ENCODE measurements at regions not wholly inside any gene's neighbourhood (a gene's known extent, or its start where the extent isn't known, plus 50 kb on each side); places are given as distances from the start of the nearest gene placed in this dataset.

- no peak for DNase-seq
Observed at GRCh38 chr5:96015709-96016108, 54.1 kb upstream of the ELL2 start.

- DNase-seq = no peak
Observed at GRCh38 chr5:96014395-96014794, 52.7 kb upstream of the ELL2 start.

- DNase-seq = no peak
Observed at GRCh38 chr5:96013254-96013653, 51.6 kb upstream of the ELL2 start.

GRCh38 chr5:96012399-96012798, 50.7 kb upstream of the ELL2 start:
- no peak for DNase-seq

Data from femur (tissue), 1 donor.